ENCODE measurements at regions not wholly inside any gene's neighbourhood (a gene's known extent, or its start where the extent isn't known, plus 50 kb on each side); places are given as distances from the start of the nearest gene placed in this dataset.
A peak's percentile ranks its signal among the peaks of the same experiment; 100 is the strongest.

- intact Hi-C loops (cut with micrococcal nuclease), result no loop called here
- no peak for DNase-seq
- H3K27me3 Mint-ChIP-seq, result peaks cover 2% of the 10 kb centered on the region
- H3K4me3 Mint-ChIP-seq, result no peak overlapping the region
- ChIA-PET POLR2A (no interaction called here), CTCF (no interaction called here)
- no peak overlapping the region for H3K27ac Mint-ChIP-seq
- H3K4me1 Mint-ChIP-seq (ENCODE audit: low read depth), result no peaks in the 10 kb centered on the region
- no peak for ATAC-seq
- no peaks in the 10 kb centered on the region for H3K9me3 Mint-ChIP-seq
- no peak for TF ChIP-seq CTCF (IDR thresholded peaks at IDR 0.05)
- no peaks in the 10 kb centered on the region for H3K36me3 Mint-ChIP-seq (ENCODE audit: low read depth)
These were observed 125.6 kb upstream of the CRBN start for GRCh38 chr3:3305084-3305483.

GRCh38 chr3:3303636-3304035 lies 124.1 kb upstream of the CRBN start:
- Mint-ChIP-seq H3K27me3 (peaks cover 2% of the 10 kb centered on the region), H3K4me1 (ENCODE audit: low read depth) (no peaks in the 10 kb centered on the region), H3K27ac (no peak overlapping the region), H3K4me3 (no peak overlapping the region), H3K36me3 (ENCODE audit: low read depth) (no peaks in the 10 kb centered on the region), H3K9me3 (no peaks in the 10 kb centered on the region)
- no peak for TF ChIP-seq CTCF (IDR thresholded peaks at IDR 0.05)
- no peak for DNase-seq
- ChIA-PET POLR2A (no interaction called here), CTCF (no interaction called here)
- intact Hi-C loops (cut with micrococcal nuclease), result no loop called here
- no peak for ATAC-seq

- ATAC-seq, result no peak
- POLR2A ChIA-PET, result no interaction called here
- H3K9me3 Mint-ChIP-seq, result no peaks in the 10 kb centered on the region
- no peaks in the 10 kb centered on the region for H3K36me3 Mint-ChIP-seq (ENCODE audit: low read depth)
- H3K27me3 Mint-ChIP-seq, result peaks cover 2% of the 10 kb centered on the region
- H3K27ac Mint-ChIP-seq, result no peak overlapping the region
- TF ChIP-seq CTCF (IDR thresholded peaks at IDR 0.05), result no peak
- no peak overlapping the region for H3K4me3 Mint-ChIP-seq
- intact Hi-C loops (cut with micrococcal nuclease), result no loop called here
- CTCF ChIA-PET, result no interaction called here
- DNase-seq, result no peak
- H3K4me1 Mint-ChIP-seq (ENCODE audit: low read depth), result no peaks in the 10 kb centered on the region
These were observed 123.5 kb upstream of the CRBN start for GRCh38 chr3:3302964-3303363.

GRCh38 chr3:3301476-3301875 lies 122.0 kb upstream of the CRBN start:
- ChIA-PET POLR2A (interaction anchor here (0.6 kb wide), 1 partner anchor 358 kb away, joined by 4 read pairs; no protein-coding TSS in a partner anchor), CTCF (no interaction called here)
- intact Hi-C loops (cut with micrococcal nuclease), result no loop called here
- Mint-ChIP-seq H3K4me1 (ENCODE audit: low read depth) (peaks cover 11% of the 10 kb centered on the region), H3K4me3 (no peak overlapping the region), H3K9me3 (no peaks in the 10 kb centered on the region), H3K36me3 (ENCODE audit: low read depth) (no peaks in the 10 kb centered on the region), H3K27me3 (peaks cover 2% of the 10 kb centered on the region), H3K27ac (no peak overlapping the region)
- ATAC-seq, result no peak
- TF ChIP-seq CTCF (IDR thresholded peaks at IDR 0.05), result no peak
- DNase-seq, result no peak

- ChIA-PET POLR2A (interaction anchor here (0.6 to 1.2 kb wide), 2 partner anchors 9 to 1021 kb away, joined by 3 to 4 read pairs; no protein-coding TSS in a partner anchor), CTCF (interaction anchor here (1.5 kb wide), 1 partner anchor 97 kb away, joined by 3 read pairs; no protein-coding TSS in a partner anchor)
These were observed 117.5 kb upstream of the CRBN start for GRCh38 chr3:3296979-3297381.

More at GRCh38 chr3:3296979-3297381, 117.5 kb upstream of the CRBN start:
- intact Hi-C loops (cut with micrococcal nuclease), result no loop called here
- peak overlapping the region; percentile 46 for H3K4me3 Mint-ChIP-seq
- peaks cover 15% of the 10 kb centered on the region for H3K4me1 Mint-ChIP-seq (ENCODE audit: low read depth)
- no peaks in the 10 kb centered on the region for H3K36me3 Mint-ChIP-seq (ENCODE audit: low read depth)
- ATAC-seq, result peak; percentile 81
- peak; percentile 8 for DNase-seq
- no peak for TF ChIP-seq CTCF (IDR thresholded peaks at IDR 0.05)
- H3K9me3 Mint-ChIP-seq, result peaks cover 18% of the 10 kb centered on the region
- no peaks in the 10 kb centered on the region for H3K27me3 Mint-ChIP-seq
- H3K27ac Mint-ChIP-seq, result peak overlapping the region; percentile 81

Measured in activated CD8-positive, alpha-beta T cell treated with anti-CD3 and anti-CD28 coated beads for 36 hours (primary cell).